Loucy (cell line): ENCODE measurements at regions not wholly inside any gene's neighbourhood (a gene's known extent, or its start where the extent isn't known, plus 50 kb on each side); places are given as distances from the start of the nearest gene placed in this dataset.

Source experiments
- H2AFZ ChIP-seq: fragments of 200-600 bp; sonication (generic); 2 replicates; pipeline ENCODE4 v1.6.0; 2016; ENCODE audit warnings: antibody characterized with exemption, mild to moderate bottlenecking, low read length, moderate library complexity
- H3F3A ChIP-seq: fragments of 200-600 bp; 2 replicates; pipeline ENCODE4 v1.6.0; 2016; ENCODE audit warnings: antibody characterized with exemption, low read depth, mild to moderate bottlenecking
- H3K27me3 ChIP-seq: fragments of 200-600 bp; sonication (generic); 2 replicates; pipeline ENCODE4 v1.6.1; 2014; ENCODE audit warnings: low read length, mild to moderate bottlenecking; ENCODE audit not compliant: insufficient read depth, poor library complexity, severe bottlenecking
- H3K36me3 ChIP-seq: fragments of 200-600 bp; sonication (generic); 2 replicates; pipeline ENCODE4 v1.6.1; 2016; ENCODE audit warnings: low read length; ENCODE audit not compliant: insufficient read depth
- H3K4me1 ChIP-seq: fragments of 200-600 bp; sonication (generic); 2 replicates; pipeline ENCODE4 v1.5.1; 2014; ENCODE audit warnings: low read length, mild to moderate bottlenecking; ENCODE audit not compliant: insufficient read depth, poor library complexity, severe bottlenecking
- H3K4me2 ChIP-seq: fragments of 200-600 bp; sonication (generic); 2 replicates; pipeline ENCODE4 v1.6.0; 2014; ENCODE audit warnings: antibody characterized with exemption, low read length, low read depth, mild to moderate bottlenecking; ENCODE audit not compliant: poor library complexity, severe bottlenecking
- H3K4me3 ChIP-seq: fragments of 200-600 bp; sonication (generic); 2 replicates; pipeline ENCODE4 v1.5.1; 2014; ENCODE audit warnings: low read length, mild to moderate bottlenecking, mixed read lengths; ENCODE audit not compliant: poor library complexity, severe bottlenecking
- H3K79me2 ChIP-seq: fragments of 200-600 bp; sonication (generic); 2 replicates; pipeline ENCODE4 v1.6.1; 2014; ENCODE audit warnings: low read length; ENCODE audit not compliant: insufficient read depth
- H3K9ac ChIP-seq: fragments of 200-600 bp; sonication (generic); 2 replicates; pipeline ENCODE4 v1.6.0; 2014; ENCODE audit warnings: mild to moderate bottlenecking, low read depth, low read length, moderate library complexity; ENCODE audit not compliant: poor library complexity, severe bottlenecking
- H3K9me2 ChIP-seq: fragments of 200-600 bp; sonication (generic); replicated peaks from 2 replicates; pipeline ENCODE4 v1.6.1; 2016; ENCODE audit warnings: low read depth, low read length, mixed read lengths
- H3K9me3 ChIP-seq: fragments of 200-600 bp; sonication (generic); 2 replicates; pipeline ENCODE4 v1.6.1; 2014; ENCODE audit warnings: mild to moderate bottlenecking, antibody characterized with exemption, low read length, low read depth; ENCODE audit not compliant: insufficient read depth
- H4K20me1 ChIP-seq: fragments of 200-600 bp; sonication (generic); 2 replicates; pipeline ENCODE4 v1.6.0; 2014; ENCODE audit warnings: antibody characterized with exemption, low read length, mild to moderate bottlenecking; ENCODE audit not compliant: insufficient read depth, poor library complexity, severe bottlenecking
- CTCF ChIP-seq: fragments of 200-600 bp; sonication (generic); conservative IDR thresholded peaks from 2 replicates; pipeline ENCODE4 v1.5.1; 2014; ENCODE audit warnings: mild to moderate bottlenecking, antibody characterized with exemption, low read length
- EZH2phosphoT487 ChIP-seq: fragments of 200-600 bp; IDR thresholded peaks from 2 replicates; pipeline ENCODE4 v1.6.1; 2018; ENCODE audit warnings: antibody characterized with exemption, mild to moderate bottlenecking, moderate library complexity, borderline replicate concordance

DNA sequence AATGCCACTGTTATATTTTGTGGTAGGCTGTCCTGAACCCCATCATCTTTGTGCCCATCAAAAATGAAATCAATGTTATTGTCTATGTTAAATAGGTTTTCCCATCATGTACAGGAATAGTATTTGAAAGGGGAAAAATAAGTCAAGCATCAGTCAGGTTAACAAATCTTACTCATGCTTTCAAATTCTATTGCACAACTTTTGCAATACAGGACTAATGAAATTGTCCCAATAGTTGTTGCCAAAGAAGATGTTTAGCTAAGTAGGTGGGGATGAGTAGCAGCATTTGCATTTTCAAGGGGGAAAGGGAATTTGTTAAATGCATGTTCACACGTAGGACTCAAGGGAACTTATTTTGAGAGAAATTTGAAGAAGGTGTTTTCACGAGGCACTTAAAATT, 962.1 kb downstream of the JRKL start:
- TF ChIP-seq EZH2phosphoT487 (no peak), CTCF (no peak)
- Histone ChIP-seq H3K9ac (no peak overlapping the region), H3K36me3 (no peaks in the 10 kb centered on the region), H3K79me2 (no peaks in the 10 kb centered on the region), H3K4me2 (no peak overlapping the region), H3F3A (no peaks in the 10 kb centered on the region), H3K4me1 (no peaks in the 10 kb centered on the region), H3K9me3 (no peaks in the 10 kb centered on the region), H2AFZ (no peak overlapping the region), H3K9me2 (no peaks in the 10 kb centered on the region), H3K4me3 (no peak overlapping the region), H3K27me3 (no peaks in the 10 kb centered on the region), H4K20me1 (no peaks in the 10 kb centered on the region)

DNA sequence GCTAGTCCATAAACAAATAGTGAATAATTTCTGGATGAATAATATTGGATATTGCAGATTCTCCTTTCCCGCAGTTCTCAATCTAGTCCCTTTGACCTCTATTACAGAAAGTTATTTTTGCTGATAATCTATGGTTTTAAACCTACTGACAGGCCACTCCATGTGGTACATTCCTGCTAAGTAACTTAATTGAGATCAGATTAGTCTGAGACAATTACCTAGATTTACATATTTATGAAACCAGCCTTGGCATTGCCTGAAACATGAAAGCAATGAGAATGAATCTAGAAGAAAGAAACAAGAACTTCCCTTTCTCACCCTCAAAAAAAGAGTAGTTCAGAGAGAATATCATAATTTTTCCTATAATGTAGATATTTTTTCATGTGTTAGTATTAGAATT, 964.2 kb downstream of the JRKL start:
- H3K27me3 ChIP-seq: no peaks in the 10 kb centered on the region
- no peaks in the 10 kb centered on the region for H3K79me2 ChIP-seq
- no peaks in the 10 kb centered on the region for H3K9me3 ChIP-seq
- H3F3A ChIP-seq: no peaks in the 10 kb centered on the region
- H3K4me1 ChIP-seq: no peaks in the 10 kb centered on the region
- H3K9ac ChIP-seq: no peak overlapping the region
- TF ChIP-seq EZH2phosphoT487 (no peak), CTCF (no peak)
- H3K4me2 ChIP-seq: no peak overlapping the region
- no peaks in the 10 kb centered on the region for H4K20me1 ChIP-seq
- no peaks in the 10 kb centered on the region for H3K36me3 ChIP-seq
- H3K4me3 ChIP-seq: no peak overlapping the region
- H3K9me2 ChIP-seq: no peaks in the 10 kb centered on the region
- no peak overlapping the region for H2AFZ ChIP-seq

DNA sequence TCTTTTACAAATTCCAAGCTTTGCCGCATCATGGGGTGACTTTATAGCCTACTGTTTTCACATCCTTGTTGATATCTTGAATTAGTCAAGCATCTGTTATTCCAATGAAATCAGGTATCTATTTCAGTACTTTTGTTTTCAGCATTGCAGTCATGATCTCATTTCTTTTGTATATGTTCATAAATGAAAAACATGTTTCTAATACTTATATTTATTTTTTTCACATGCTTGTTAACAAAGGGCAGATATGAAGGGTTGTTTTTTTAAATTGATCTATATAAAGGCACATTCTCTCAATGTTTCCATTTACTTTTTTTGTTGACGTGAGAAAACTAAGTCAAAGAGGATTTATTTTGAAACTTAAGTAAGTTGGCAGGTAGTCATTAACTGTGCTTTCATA, 964.8 kb downstream of the JRKL start:
- Histone ChIP-seq H3K27me3 (no peaks in the 10 kb centered on the region), H3K79me2 (no peaks in the 10 kb centered on the region), H3K4me2 (no peak overlapping the region), H4K20me1 (no peaks in the 10 kb centered on the region), H3K36me3 (no peaks in the 10 kb centered on the region), H3K9me3 (no peaks in the 10 kb centered on the region), H3K4me3 (no peak overlapping the region), H3K9ac (no peak overlapping the region), H3K9me2 (no peaks in the 10 kb centered on the region), H3F3A (no peaks in the 10 kb centered on the region), H3K4me1 (no peaks in the 10 kb centered on the region), H2AFZ (no peak overlapping the region)
- TF ChIP-seq EZH2phosphoT487 (no peak), CTCF (no peak)
